ENCODE measurements at regions not wholly inside any gene's neighbourhood (a gene's known extent, or its start where the extent isn't known, plus 50 kb on each side); places are given as distances from the start of the nearest gene placed in this dataset.

DNA sequence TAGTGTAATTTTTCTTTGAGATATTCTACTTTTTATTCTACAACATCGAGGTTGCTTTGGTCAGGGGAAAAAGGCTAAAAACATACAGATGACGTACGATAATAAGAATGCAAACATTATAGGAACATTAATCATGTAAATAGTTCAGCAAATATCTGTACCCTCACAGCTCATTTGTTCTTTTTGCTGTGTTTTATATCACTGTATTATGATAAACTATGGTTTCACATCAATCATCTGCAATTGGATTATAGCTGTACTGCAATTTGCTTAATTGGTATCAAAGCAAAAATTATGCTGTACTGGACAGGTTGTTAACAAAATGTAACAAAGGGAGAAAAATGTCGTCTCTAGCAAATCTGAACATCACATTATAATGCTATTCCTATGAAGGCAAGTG is 597.1 kb downstream of the EPHA7 start:
- no peaks in the 10 kb centered on the region for H3K4me1 Mint-ChIP-seq
- no peaks in the 10 kb centered on the region for H3K36me3 Mint-ChIP-seq (ENCODE audit: low read depth)
- peaks cover under 1% of the 10 kb centered on the region for H3K9me3 ChIP-seq (ENCODE audit: control insufficient read depth, low read length, poor library complexity, severe bottlenecking)
- H3K27me3 Mint-ChIP-seq, result no peaks in the 10 kb centered on the region
- DNase-seq, result no peak
- no peak overlapping the region for H3K4me3 Mint-ChIP-seq
- no peak overlapping the region for H3K27ac Mint-ChIP-seq
- ATAC-seq, result no peak

DNA sequence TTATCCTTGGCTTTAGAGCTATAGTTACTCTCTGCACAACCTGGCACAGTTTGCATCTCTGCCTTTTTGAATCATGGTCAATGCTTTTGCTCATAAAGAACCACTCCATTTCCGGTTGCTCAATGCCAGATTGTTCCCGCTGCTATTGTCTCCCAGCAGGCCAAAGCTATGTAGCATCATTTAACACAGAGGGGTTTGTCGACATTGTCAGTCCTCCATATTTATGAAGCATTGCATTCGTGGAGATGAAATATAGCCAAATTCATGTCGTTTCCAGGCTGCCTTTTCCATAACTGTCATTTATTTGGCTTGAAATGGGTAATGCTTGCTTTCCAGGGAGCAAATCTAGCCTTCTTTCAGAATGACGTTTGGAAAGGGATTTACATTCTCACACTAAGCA is 598.8 kb downstream of the EPHA7 start:
- H3K27me3 Mint-ChIP-seq, result no peaks in the 10 kb centered on the region
- H3K9me3 ChIP-seq (ENCODE audit: control insufficient read depth, low read length, poor library complexity, severe bottlenecking), result no peaks in the 10 kb centered on the region
- no peak overlapping the region for H3K4me3 Mint-ChIP-seq
- H3K4me1 Mint-ChIP-seq, result no peaks in the 10 kb centered on the region
- DNase-seq, result no peak
- no peak for ATAC-seq
- no peak overlapping the region for H3K27ac Mint-ChIP-seq
- no peaks in the 10 kb centered on the region for H3K36me3 Mint-ChIP-seq (ENCODE audit: low read depth)

DNA sequence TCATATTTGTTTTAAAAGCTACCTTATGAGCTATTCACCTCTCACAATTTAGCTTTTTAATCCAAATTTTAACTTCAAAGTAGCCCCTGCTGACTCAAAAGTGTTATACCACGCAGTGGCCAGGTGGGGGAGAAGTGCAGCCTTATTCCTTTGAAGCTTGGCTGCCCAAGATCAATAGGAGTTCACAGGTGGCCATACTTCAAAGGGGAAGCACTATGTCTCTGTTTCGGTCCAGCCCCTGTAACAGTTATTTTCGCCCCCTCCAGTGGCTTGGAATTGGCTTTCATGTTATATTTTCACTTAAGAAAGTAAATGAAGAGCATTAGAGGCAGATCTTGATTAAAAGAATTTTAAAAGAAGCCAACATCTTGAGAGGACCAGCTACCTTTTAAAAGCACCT is 608.4 kb downstream of the EPHA7 start:
- no peak for ATAC-seq
- Mint-ChIP-seq H3K36me3 (ENCODE audit: low read depth) (no peaks in the 10 kb centered on the region), H3K4me1 (no peaks in the 10 kb centered on the region), H3K27ac (no peak overlapping the region), H3K4me3 (no peak overlapping the region), H3K27me3 (no peaks in the 10 kb centered on the region)
- DNase-seq, result no peak
- H3K9me3 ChIP-seq (ENCODE audit: control insufficient read depth, low read length, poor library complexity, severe bottlenecking), result peaks cover 4% of the 10 kb centered on the region

DNA sequence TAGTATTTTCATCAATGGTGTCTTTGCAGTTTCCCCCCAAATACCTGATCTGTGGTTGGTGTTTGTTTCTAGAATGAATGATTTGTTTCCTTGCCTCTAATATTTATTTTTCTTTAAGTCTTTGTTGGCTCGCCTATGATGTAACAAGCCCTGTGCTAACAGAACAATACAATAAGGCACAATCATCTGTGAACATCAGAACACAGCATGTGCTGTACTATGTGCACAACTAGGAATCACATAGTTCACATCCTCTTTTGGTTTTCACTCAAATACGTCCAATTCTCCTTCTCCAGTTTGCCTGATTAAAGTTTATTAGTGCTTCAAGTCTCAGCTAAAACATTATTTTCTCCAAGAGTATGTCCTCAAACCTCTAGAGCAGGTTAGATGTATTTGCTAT is 613.1 kb downstream of the EPHA7 start:
- H3K4me3 Mint-ChIP-seq, result no peak overlapping the region
- H3K27me3 Mint-ChIP-seq, result no peaks in the 10 kb centered on the region
- no peak for ATAC-seq
- H3K36me3 Mint-ChIP-seq (ENCODE audit: low read depth), result no peaks in the 10 kb centered on the region
- no peaks in the 10 kb centered on the region for H3K4me1 Mint-ChIP-seq
- H3K27ac Mint-ChIP-seq, result no peak overlapping the region
- no peak for DNase-seq
- no peaks in the 10 kb centered on the region for H3K9me3 ChIP-seq (ENCODE audit: control insufficient read depth, low read length, poor library complexity, severe bottlenecking)

DNA sequence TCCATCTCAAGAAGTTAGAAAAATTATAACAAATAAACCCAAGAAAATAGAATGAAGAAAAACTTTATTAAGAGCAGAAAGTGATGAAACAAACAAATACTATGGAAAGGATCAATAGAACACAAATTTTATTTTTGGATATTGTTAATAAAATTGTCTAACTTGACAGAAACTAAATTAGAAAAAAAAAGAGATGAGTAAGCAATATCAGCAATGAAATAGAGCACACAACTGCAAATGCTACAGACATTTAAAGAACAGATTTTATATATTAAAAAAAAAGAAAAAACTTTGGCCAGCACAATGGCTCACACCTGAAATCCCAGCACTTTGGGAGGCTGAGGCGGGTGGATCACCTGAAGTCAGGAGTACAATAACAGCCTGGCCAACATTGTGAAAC is 628.0 kb downstream of the EPHA7 start:
- Mint-ChIP-seq H3K27ac (no peak overlapping the region), H3K4me3 (no peak overlapping the region), H3K36me3 (ENCODE audit: low read depth) (no peaks in the 10 kb centered on the region), H3K4me1 (no peaks in the 10 kb centered on the region), H3K27me3 (no peaks in the 10 kb centered on the region)
- DNase-seq (no peak), ATAC-seq (no peak)
- H3K9me3 ChIP-seq (ENCODE audit: control insufficient read depth, low read length, poor library complexity, severe bottlenecking), result peaks cover 2% of the 10 kb centered on the region

DNA sequence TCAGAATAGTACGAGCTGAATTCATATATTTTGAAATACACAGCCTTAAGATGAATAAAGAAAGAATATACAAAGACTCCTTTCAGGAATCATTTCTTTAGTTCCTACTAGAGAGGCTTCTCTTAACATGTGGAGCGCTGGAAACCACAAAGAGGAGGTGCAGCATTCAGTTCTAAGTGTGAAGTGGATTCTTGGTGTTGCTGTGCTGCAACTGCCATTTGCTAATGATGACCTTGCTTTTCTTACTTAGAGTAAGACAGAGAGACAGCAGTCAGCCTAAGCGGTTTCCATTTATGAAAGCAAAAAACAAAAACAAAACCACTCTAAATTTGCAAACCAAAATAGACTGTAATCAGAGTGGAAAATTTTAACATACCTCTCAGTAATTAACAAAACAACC is 629.0 kb downstream of the EPHA7 start:
- DNase-seq (no peak), ATAC-seq (no peak)
- no peak overlapping the region for H3K27ac Mint-ChIP-seq
- no peaks in the 10 kb centered on the region for H3K4me1 Mint-ChIP-seq
- H3K9me3 ChIP-seq (ENCODE audit: control insufficient read depth, low read length, poor library complexity, severe bottlenecking), result no peaks in the 10 kb centered on the region
- no peak overlapping the region for H3K4me3 Mint-ChIP-seq
- no peaks in the 10 kb centered on the region for H3K36me3 Mint-ChIP-seq (ENCODE audit: low read depth)
- H3K27me3 Mint-ChIP-seq, result no peaks in the 10 kb centered on the region

DNA sequence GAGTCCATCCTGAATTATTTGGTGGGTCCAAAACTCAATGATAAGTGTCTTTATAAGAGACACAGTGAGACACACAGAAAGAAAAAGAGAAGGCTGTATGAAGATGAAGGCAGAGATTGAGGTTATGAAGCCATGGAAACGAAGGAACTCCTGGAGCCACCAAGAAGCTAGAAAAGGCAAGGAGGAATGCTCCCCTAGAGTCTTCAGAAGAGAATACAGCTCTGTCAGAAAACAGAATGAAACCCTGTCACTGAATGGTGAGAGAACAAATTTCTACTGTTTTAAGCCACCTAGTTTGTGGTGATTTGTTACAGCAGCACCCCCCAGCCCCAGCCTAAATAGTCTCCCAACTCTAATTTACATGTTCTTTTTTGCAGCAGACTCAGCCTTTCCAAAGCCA is 635.1 kb downstream of the EPHA7 start:
- no peak overlapping the region for H3K27ac Mint-ChIP-seq
- no peak overlapping the region for H3K4me3 Mint-ChIP-seq
- no peaks in the 10 kb centered on the region for H3K27me3 Mint-ChIP-seq
- H3K9me3 ChIP-seq (ENCODE audit: control insufficient read depth, low read length, poor library complexity, severe bottlenecking), result no peaks in the 10 kb centered on the region
- ATAC-seq, result no peak
- no peak for DNase-seq
- no peaks in the 10 kb centered on the region for H3K36me3 Mint-ChIP-seq (ENCODE audit: low read depth)
- no peaks in the 10 kb centered on the region for H3K4me1 Mint-ChIP-seq

DNA sequence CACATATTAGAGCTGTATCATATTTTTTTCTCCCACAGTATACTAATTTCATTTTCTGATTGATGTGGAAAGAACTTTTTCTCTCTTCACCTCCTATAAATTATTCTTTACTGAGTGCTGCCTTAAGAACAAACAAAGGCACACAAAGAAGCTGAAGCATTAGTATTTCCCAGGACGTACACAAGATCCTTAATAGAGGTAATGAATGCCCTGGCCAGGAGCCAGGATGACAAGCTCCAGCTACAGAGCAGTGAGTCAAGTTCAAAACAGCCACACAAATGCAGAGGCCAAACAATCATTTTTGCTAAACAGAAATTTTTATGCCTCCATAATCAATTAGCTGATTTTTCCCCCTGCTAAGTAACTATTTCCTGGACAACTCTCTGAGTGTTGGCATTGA is 639.6 kb downstream of the EPHA7 start:
- no peak for ATAC-seq
- Mint-ChIP-seq H3K4me3 (no peak overlapping the region), H3K36me3 (ENCODE audit: low read depth) (no peaks in the 10 kb centered on the region), H3K27me3 (no peaks in the 10 kb centered on the region), H3K27ac (no peak overlapping the region), H3K4me1 (no peaks in the 10 kb centered on the region)
- H3K9me3 ChIP-seq (ENCODE audit: control insufficient read depth, low read length, poor library complexity, severe bottlenecking), result no peaks in the 10 kb centered on the region
- no peak for DNase-seq

DNA sequence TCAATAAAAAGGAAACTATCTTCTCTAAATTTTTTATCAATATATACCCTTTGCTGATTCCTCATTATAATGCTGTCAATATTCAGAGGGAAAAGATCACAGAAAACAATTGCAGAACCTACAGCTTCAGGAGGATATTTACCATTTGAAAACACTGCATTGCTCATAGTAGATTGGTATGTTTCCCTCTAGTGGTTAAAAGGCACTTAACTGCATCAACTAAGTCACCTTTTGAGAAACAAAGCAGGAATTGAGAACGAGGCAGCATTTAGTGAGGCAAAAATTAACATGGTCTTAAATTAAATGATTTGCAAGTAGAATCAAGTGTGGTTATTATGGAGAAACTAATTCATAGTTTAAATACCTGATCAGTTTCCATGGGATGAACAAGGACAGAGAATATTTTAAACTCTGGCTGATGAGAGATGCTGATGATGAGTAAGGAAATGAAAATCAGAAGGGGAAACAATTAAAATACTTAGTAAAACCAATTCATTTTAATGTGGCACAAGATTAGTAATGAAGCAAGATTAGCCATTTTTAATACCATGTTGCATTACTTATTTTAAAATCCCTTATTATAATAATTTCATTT is 642.1 kb downstream of the EPHA7 start:
- no peak overlapping the region for H3K27ac Mint-ChIP-seq
- H3K27me3 Mint-ChIP-seq, result no peaks in the 10 kb centered on the region
- DNase-seq (no peak), ATAC-seq (no peak)
- no peaks in the 10 kb centered on the region for H3K4me1 Mint-ChIP-seq
- no peaks in the 10 kb centered on the region for H3K36me3 Mint-ChIP-seq (ENCODE audit: low read depth)
- H3K9me3 ChIP-seq (ENCODE audit: control insufficient read depth, low read length, poor library complexity, severe bottlenecking), result no peaks in the 10 kb centered on the region
- no peak overlapping the region for H3K4me3 Mint-ChIP-seq

DNA sequence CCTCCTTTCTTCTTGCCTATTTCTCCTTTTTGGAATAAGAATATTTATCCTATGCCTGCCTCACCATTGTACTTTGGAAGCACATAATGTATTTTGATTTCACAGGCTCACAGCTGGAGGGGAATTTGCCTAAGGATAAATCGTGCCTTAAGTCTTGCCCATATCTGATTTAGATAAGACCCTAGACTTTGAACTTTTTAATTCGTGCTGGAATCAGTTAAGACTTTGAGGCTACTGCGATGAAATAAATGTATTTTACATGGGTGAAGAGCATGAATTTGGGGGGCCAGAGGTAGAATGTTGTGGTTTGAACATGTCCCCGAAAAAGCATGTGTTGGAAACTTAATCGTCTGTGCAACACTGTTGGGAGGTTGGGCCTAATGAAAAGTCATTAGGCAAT is 648.8 kb downstream of the EPHA7 start:
- no peaks in the 10 kb centered on the region for H3K9me3 ChIP-seq (ENCODE audit: control insufficient read depth, low read length, poor library complexity, severe bottlenecking)
- no peak for ATAC-seq
- Mint-ChIP-seq H3K27me3 (no peaks in the 10 kb centered on the region), H3K27ac (no peak overlapping the region), H3K4me1 (no peaks in the 10 kb centered on the region), H3K36me3 (ENCODE audit: low read depth) (no peaks in the 10 kb centered on the region), H3K4me3 (no peak overlapping the region)
- no peak for DNase-seq

DNA sequence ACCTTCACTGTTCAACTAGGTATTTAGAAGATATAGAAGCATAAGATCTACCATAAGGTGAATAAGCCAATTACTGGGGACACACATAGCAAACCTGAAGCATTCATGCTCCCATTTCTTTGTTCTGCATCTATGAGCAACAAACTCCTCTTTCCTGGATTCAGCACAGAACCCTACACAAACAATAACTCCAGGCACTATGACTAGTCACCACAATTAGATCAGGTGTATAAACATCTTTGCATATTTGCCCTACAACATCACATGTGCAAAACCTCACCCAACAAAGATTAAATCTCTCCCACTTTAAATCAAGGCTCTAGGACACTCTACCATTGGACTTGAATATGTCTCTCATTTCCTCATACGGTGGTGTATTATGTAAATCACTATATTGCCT is 652.3 kb downstream of the EPHA7 start:
- peaks cover 2% of the 10 kb centered on the region for H3K9me3 ChIP-seq (ENCODE audit: control insufficient read depth, low read length, poor library complexity, severe bottlenecking)
- H3K27me3 Mint-ChIP-seq, result no peaks in the 10 kb centered on the region
- H3K4me1 Mint-ChIP-seq, result no peaks in the 10 kb centered on the region
- H3K4me3 Mint-ChIP-seq, result no peak overlapping the region
- H3K27ac Mint-ChIP-seq, result no peak overlapping the region
- no peak for ATAC-seq
- DNase-seq, result no peak
- H3K36me3 Mint-ChIP-seq (ENCODE audit: low read depth), result no peaks in the 10 kb centered on the region

DNA sequence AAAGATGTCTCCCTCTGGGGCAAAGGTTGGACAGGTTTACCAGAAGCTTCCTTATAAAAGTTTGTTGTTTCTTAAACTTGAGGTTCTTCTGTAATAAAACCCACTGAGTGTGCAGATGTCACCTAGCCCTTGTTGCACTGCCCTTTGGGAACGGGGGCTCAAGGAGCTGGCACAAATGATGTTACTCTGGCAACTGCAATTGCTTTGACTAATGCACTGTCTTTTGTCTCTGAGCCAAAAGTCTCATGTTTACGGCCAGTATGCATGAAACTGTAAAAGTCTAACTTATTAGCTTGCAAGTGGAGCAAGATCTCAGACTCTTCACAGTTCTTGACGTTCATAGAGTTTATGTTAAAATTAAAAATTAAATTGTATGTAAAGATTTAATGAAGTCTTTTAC is 655.7 kb downstream of the EPHA7 start:
- H3K27ac Mint-ChIP-seq, result no peak overlapping the region
- no peaks in the 10 kb centered on the region for H3K4me1 Mint-ChIP-seq
- no peaks in the 10 kb centered on the region for H3K36me3 Mint-ChIP-seq (ENCODE audit: low read depth)
- DNase-seq (no peak), ATAC-seq (no peak)
- peaks cover 2% of the 10 kb centered on the region for H3K9me3 ChIP-seq (ENCODE audit: control insufficient read depth, low read length, poor library complexity, severe bottlenecking)
- no peaks in the 10 kb centered on the region for H3K27me3 Mint-ChIP-seq
- H3K4me3 Mint-ChIP-seq, result no peak overlapping the region

DNA sequence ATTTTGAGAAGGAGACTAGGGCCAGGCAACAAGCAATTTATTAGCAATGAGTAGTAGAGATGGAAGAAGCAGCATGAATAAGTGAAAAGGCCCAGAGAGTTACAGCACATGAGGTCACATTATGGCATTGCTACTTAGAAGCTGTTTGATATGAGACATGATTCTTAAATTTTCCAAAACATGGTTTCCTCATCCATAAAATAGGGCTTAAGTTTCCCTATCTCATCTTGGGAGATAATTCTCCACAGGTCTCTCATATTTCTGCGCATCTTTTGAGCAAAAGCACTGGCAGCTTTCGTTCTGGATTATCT is 656.1 kb downstream of the EPHA7 start:
- H3K9me3 ChIP-seq (ENCODE audit: control insufficient read depth, low read length, poor library complexity, severe bottlenecking), result peaks cover 2% of the 10 kb centered on the region
- H3K27ac Mint-ChIP-seq, result no peak overlapping the region
- no peaks in the 10 kb centered on the region for H3K4me1 Mint-ChIP-seq
- H3K27me3 Mint-ChIP-seq, result no peaks in the 10 kb centered on the region
- H3K36me3 Mint-ChIP-seq (ENCODE audit: low read depth), result no peaks in the 10 kb centered on the region
- H3K4me3 Mint-ChIP-seq, result no peak overlapping the region
- DNase-seq (no peak), ATAC-seq (no peak)

DNA sequence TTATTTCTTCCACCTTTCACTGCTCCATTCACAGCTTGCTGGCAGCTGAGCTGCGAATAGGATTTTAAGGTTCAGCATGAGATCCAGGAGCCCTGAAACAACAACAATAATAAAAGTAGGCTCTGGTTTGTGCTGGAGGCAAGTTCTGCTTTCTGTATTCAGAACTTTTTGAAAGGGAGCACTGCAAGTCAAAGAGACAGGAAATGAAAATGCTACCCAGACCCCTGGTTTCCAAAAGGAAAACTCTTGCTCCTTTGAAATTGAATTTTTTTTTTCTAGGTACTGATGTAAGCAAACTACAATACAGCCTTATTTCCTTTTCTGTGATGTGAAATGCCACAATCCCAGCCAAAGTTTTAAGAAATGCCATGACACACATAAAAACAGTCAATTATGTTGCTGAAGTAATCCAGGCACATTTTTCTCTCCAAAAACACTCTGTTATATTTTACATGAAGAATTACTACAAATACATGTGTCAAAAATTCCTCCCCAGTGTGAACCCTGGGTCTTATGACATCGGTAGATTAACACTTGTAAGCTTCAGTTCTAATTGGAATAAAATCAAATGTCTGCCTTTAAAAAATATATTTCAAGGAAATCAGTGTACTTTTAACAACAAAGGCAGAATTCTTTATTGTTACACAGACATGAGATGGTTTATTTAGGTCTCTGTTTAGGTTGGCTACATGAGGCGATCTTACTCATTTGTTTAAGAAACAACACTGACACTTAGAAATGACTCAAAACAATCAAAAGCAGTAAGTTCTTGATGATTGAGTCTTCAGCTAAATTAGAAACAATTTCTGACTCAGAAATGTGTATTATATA is 656.7 kb downstream of the EPHA7 start:
- peaks cover 2% of the 10 kb centered on the region for H3K9me3 ChIP-seq (ENCODE audit: control insufficient read depth, low read length, poor library complexity, severe bottlenecking)
- Mint-ChIP-seq H3K4me3 (no peak overlapping the region), H3K27ac (no peak overlapping the region), H3K36me3 (ENCODE audit: low read depth) (no peaks in the 10 kb centered on the region), H3K27me3 (no peaks in the 10 kb centered on the region), H3K4me1 (no peaks in the 10 kb centered on the region)
- DNase-seq (no peak), ATAC-seq (no peak)
